ENCODE measurements at regions not wholly inside any gene's neighbourhood (a gene's known extent, or its start where the extent isn't known, plus 50 kb on each side); places are given as distances from the start of the nearest gene placed in this dataset.

GRCh38 chr5:72619251-72619650, 112.0 kb upstream of the ZNF366 start:
- CTCF ChIA-PET = interaction anchor here (1.0 to 5.2 kb wide), 3 partner anchors 9 to 199 kb away, joined by 4 to 46 read pairs (median 6); no protein-coding TSS in a partner anchor
- POLR2A ChIA-PET = interaction anchor here (0.8 kb wide), 1 partner anchor 29 kb away, joined by 3 read pairs; no protein-coding TSS in a partner anchor
- Histone ChIP-seq H3K36me3 (replicated peaks in 1 of 2; ENCODE audit: control insufficient read depth in 1 of 2, insufficient read depth in 2 of 2, low read length in 1 of 2) (no peaks in the 10 kb centered on the region), H3F3A (replicated peaks; ENCODE audit: insufficient read depth) (peaks cover under 1% of the 10 kb centered on the region), H2AFZ (ENCODE audit: low read depth) (no peak overlapping the region), H3K27me3 (ENCODE audit: insufficient read depth) (no peaks in the 10 kb centered on the region), H3K79me2 (ENCODE audit: insufficient read depth) (no peaks in the 10 kb centered on the region), H3K4me1 (ENCODE audit: control insufficient read depth in 1 of 2, insufficient read depth in 2 of 2, low read depth in 1 of 2, low read length in 1 of 2) (peaks cover 5 to 10% of the 10 kb centered on the region in 2 experiments; a peak in 3 of 4 replicates), H4K20me1 (ENCODE audit: insufficient read depth) (no peaks in the 10 kb centered on the region), H3K27ac (ENCODE audit: low read depth in 2 of 2, low read length in 1 of 2) (no peak overlapping the region), H3K4me3 (ENCODE audit: low read depth in 2 of 2, low read length in 1 of 2) (no peak overlapping the region), H3K4me2 (no peak overlapping the region), H3K9ac (no peak overlapping the region), H3K9me2 (no peaks in the 10 kb centered on the region), H3K9me3 (no peaks in the 10 kb centered on the region)
- DNase-seq = no peak
- TF ChIP-seq TCF12 (IDR thresholded peaks at IDR 0.05) (no peak), EZH2phosphoT487 (IDR thresholded peaks at IDR 0.05; ENCODE audit: borderline replicate concordance, low read depth) (no peak), GABPA (IDR thresholded peaks at IDR 0.05; ENCODE audit: low read depth) (no peak)
- 94% methylated on average over 2 of the region's 2 CpGs for WGBS (ENCODE audit: low lambda C conversion rate)

- H3K27ac ChIP-seq (ENCODE audit: low read depth in 2 of 2, low read length in 1 of 2) = no peak overlapping the region
- no peaks in the 10 kb centered on the region for H3K9me2 ChIP-seq
- no peak for TF ChIP-seq EZH2phosphoT487 (IDR thresholded peaks at IDR 0.05; ENCODE audit: borderline replicate concordance, low read depth)
- no peak for TF ChIP-seq TEAD4 (IDR thresholded peaks at IDR 0.05; ENCODE audit: borderline replicate concordance, insufficient read depth)
- TF ChIP-seq, protein P1, sequence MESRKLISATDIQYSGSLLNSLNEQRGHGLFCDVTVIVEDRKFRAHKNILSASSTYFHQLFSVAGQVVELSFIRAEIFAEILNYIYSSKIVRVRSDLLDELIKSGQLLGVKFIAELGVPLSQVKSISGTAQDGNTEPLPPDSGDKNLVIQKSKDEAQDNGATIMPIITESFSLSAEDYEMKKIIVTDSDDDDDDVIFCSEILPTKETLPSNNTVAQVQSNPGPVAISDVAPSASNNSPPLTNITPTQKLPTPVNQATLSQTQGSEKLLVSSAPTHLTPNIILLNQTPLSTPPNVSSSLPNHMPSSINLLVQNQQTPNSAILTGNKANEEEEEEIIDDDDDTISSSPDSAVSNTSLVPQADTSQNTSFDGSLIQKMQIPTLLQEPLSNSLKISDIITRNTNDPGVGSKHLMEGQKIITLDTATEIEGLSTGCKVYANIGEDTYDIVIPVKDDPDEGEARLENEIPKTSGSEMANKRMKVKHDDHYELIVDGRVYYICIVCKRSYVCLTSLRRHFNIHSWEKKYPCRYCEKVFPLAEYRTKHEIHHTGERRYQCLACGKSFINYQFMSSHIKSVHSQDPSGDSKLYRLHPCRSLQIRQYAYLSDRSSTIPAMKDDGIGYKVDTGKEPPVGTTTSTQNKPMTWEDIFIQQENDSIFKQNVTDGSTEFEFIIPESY (IDR thresholded peaks at IDR 0.05; ENCODE audit: borderline replicate concordance, low read depth) = no peak
- 82% methylated on average over 4 of the region's 4 CpGs for WGBS (ENCODE audit: low lambda C conversion rate)
- peaks cover 0 to 10% of the 10 kb centered on the region in 2 experiments; a peak in 2 of 4 replicates for H3K4me1 ChIP-seq (ENCODE audit: control insufficient read depth in 1 of 2, insufficient read depth in 2 of 2, low read depth in 1 of 2, low read length in 1 of 2)
- ChIA-PET POLR2A (no interaction called here), CTCF (interaction anchor here (5.2 kb wide), 1 partner anchor 9 kb away, joined by 46 read pairs; no protein-coding TSS in a partner anchor)
- no peaks in the 10 kb centered on the region for H3K27me3 ChIP-seq (ENCODE audit: insufficient read depth)
- no peak overlapping the region for H3K4me2 ChIP-seq
- no peaks in the 10 kb centered on the region for H3F3A ChIP-seq (replicated peaks; ENCODE audit: insufficient read depth)
- no peak overlapping the region for H2AFZ ChIP-seq (ENCODE audit: low read depth)
- H3K79me2 ChIP-seq (ENCODE audit: insufficient read depth) = no peaks in the 10 kb centered on the region
- no peaks in the 10 kb centered on the region for H3K9me3 ChIP-seq
- no peak for DNase-seq
- H4K20me1 ChIP-seq (ENCODE audit: insufficient read depth) = no peaks in the 10 kb centered on the region
- no peak overlapping the region for H3K9ac ChIP-seq
- H3K36me3 ChIP-seq (replicated peaks in 1 of 2; ENCODE audit: control insufficient read depth in 1 of 2, insufficient read depth in 2 of 2, low read length in 1 of 2) = no peaks in the 10 kb centered on the region
- H3K4me3 ChIP-seq (ENCODE audit: low read depth in 2 of 2, low read length in 1 of 2) = no peak overlapping the region
Measured at GRCh38 chr5:72618708-72619107, 111.5 kb upstream of the ZNF366 start.

DNA sequence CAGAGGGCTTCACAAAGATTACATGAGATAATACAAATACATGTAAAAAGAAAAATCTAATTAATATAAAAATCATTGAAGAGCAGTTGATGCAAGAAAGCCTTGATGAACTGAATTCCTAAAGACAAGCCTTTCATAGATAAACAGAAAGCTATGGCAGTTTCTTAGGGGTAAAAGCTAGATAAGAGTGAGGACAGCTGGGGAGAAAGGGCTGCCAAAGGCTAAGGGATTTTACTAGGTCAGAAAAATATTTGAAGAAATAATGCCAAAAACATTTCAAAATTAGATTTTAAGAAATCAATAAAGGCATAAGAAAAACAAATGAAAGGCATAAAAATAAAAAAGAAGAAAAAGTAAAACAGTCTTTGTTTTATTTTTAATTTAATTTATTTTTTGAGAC, 107.9 kb upstream of the ZNF366 start:
- H3K9me3 ChIP-seq = no peaks in the 10 kb centered on the region

More for the DNA sequence above, 107.9 kb upstream of the ZNF366 start:
- H3F3A ChIP-seq (replicated peaks; ENCODE audit: insufficient read depth) = peaks cover 5% of the 10 kb centered on the region
- POLR2A ChIA-PET = no interaction called here
- H4K20me1 ChIP-seq (ENCODE audit: insufficient read depth) = no peaks in the 10 kb centered on the region
- no peaks in the 10 kb centered on the region for H3K27me3 ChIP-seq (ENCODE audit: insufficient read depth)
- H2AFZ ChIP-seq (ENCODE audit: low read depth) = no peak overlapping the region
- no peaks in the 10 kb centered on the region for H3K79me2 ChIP-seq (ENCODE audit: insufficient read depth)
- H3K4me1 ChIP-seq (ENCODE audit: control insufficient read depth in 1 of 2, insufficient read depth in 2 of 2, low read depth in 1 of 2, low read length in 1 of 2) = peaks cover 0 to 6% of the 10 kb centered on the region in 2 experiments; a peak in 2 of 4 replicates
- CTCF ChIA-PET = interaction anchor here (1.6 kb wide), 1 partner anchor 204 kb away, joined by 7 read pairs; no protein-coding TSS in a partner anchor
- H3K4me2 ChIP-seq = no peak overlapping the region
- no peak overlapping the region for H3K4me3 ChIP-seq (ENCODE audit: low read depth in 2 of 2, low read length in 1 of 2)
- no peak overlapping the region for H3K9ac ChIP-seq
- no peaks in the 10 kb centered on the region for H3K36me3 ChIP-seq (replicated peaks in 1 of 2; ENCODE audit: control insufficient read depth in 1 of 2, insufficient read depth in 2 of 2, low read length in 1 of 2)
- TF ChIP-seq GABPA (IDR thresholded peaks at IDR 0.05; ENCODE audit: low read depth) = no peak
- no peak for TF ChIP-seq RFX5 (IDR thresholded peaks at IDR 0.05; ENCODE audit: low read length)
- TF ChIP-seq NRF1 (IDR thresholded peaks at IDR 0.05; ENCODE audit: low read depth, low read length) = no peak
- no peak for TF ChIP-seq PBX3 (IDR thresholded peaks at IDR 0.05)
- no peak for TF ChIP-seq NFIC (IDR thresholded peaks at IDR 0.05; ENCODE audit: borderline replicate concordance)
- no peak for TF ChIP-seq CHD2 (IDR thresholded peaks at IDR 0.05; ENCODE audit: low read length, partially characterized antibody)
- TF ChIP-seq CTCF (IDR thresholded peaks at IDR 0.05) = no peak
- TF ChIP-seq SIN3A (IDR thresholded peaks at IDR 0.05; ENCODE audit: borderline replicate concordance, low read depth, low read length) = no peak
- no peak for TF ChIP-seq TCF12 (IDR thresholded peaks at IDR 0.05)
- TF ChIP-seq GATA2 (CRISPR knock-in tag; IDR thresholded peaks at IDR 0.05) = no peak
- TF ChIP-seq EP300 (IDR thresholded peaks at IDR 0.05; ENCODE audit: borderline replicate concordance in 1 of 2, low read depth in 1 of 2, low read length in 1 of 2) = no peak
- H3K9me2 ChIP-seq = no peaks in the 10 kb centered on the region
- no peak for DNase-seq
- no peak overlapping the region for H3K27ac ChIP-seq (ENCODE audit: low read depth in 2 of 2, low read length in 1 of 2)
